Activated naive CD4-positive, alpha-beta T cell treated with anti-CD3 and anti-CD28 coated beads, Interleukin-2, amount 50 U/mL, for 24 hours (primary cell): ENCODE measurements at regions not wholly inside any gene's neighbourhood (a gene's known extent, or its start where the extent isn't known, plus 50 kb on each side); places are given as distances from the start of the nearest gene placed in this dataset.

Source experiments
- H3K27ac Mint-ChIP-seq: one replicate; pipeline ENCODE4 v1.8.0; 2021; ENCODE audit warnings: mild to moderate bottlenecking, mixed read lengths
- H3K27me3 Mint-ChIP-seq: one replicate; pipeline ENCODE4 v1.8.0; 2021; ENCODE audit warnings: mixed read lengths
- H3K36me3 Mint-ChIP-seq: one replicate; pipeline ENCODE4 v1.8.0; 2021; ENCODE audit warnings: mixed read lengths
- H3K4me1 Mint-ChIP-seq: one replicate; pipeline ENCODE4 v1.8.0; 2021; ENCODE audit warnings: mixed read lengths
- H3K4me3 Mint-ChIP-seq: one replicate; pipeline ENCODE4 v1.8.0; 2021; ENCODE audit warnings: mild to moderate bottlenecking, mixed read lengths
- H3K9me3 Mint-ChIP-seq: one replicate; pipeline ENCODE4 v1.8.0; 2021; ENCODE audit warnings: mixed read lengths

GRCh38 chr21:24160528-24160927 lies 1446.8 kb downstream of the MRPL39 start:
- no peaks in the 10 kb centered on the region for H3K4me1 Mint-ChIP-seq
- H3K4me3 Mint-ChIP-seq, result no peak overlapping the region
- H3K27me3 Mint-ChIP-seq, result no peaks in the 10 kb centered on the region
- no peak overlapping the region for H3K27ac Mint-ChIP-seq
- H3K9me3 Mint-ChIP-seq, result no peaks in the 10 kb centered on the region
- H3K36me3 Mint-ChIP-seq, result no peaks in the 10 kb centered on the region

- no peak overlapping the region for H3K27ac Mint-ChIP-seq
These were observed 1454.1 kb downstream of the MRPL39 start for GRCh38 chr21:24153137-24153536.

GRCh38 chr21:24150753-24151152 lies 1456.5 kb downstream of the MRPL39 start:
- Mint-ChIP-seq H3K4me3 (no peak overlapping the region), H3K4me1 (no peaks in the 10 kb centered on the region), H3K27me3 (no peaks in the 10 kb centered on the region), H3K9me3 (no peaks in the 10 kb centered on the region), H3K36me3 (no peaks in the 10 kb centered on the region), H3K27ac (no peak overlapping the region)

More at GRCh38 chr21:24153137-24153536, 1454.1 kb downstream of the MRPL39 start:
- Mint-ChIP-seq H3K4me3 (no peak overlapping the region), H3K36me3 (no peaks in the 10 kb centered on the region), H3K9me3 (no peaks in the 10 kb centered on the region), H3K4me1 (no peaks in the 10 kb centered on the region), H3K27me3 (no peaks in the 10 kb centered on the region)

GRCh38 chr21:24148461-24148860 lies 1458.8 kb downstream of the MRPL39 start:
- H3K36me3 Mint-ChIP-seq, result no peaks in the 10 kb centered on the region
- H3K4me3 Mint-ChIP-seq, result no peak overlapping the region
- no peaks in the 10 kb centered on the region for H3K9me3 Mint-ChIP-seq
- no peaks in the 10 kb centered on the region for H3K4me1 Mint-ChIP-seq
- H3K27me3 Mint-ChIP-seq, result no peaks in the 10 kb centered on the region
- no peak overlapping the region for H3K27ac Mint-ChIP-seq

- no peak overlapping the region for H3K4me3 Mint-ChIP-seq
- no peaks in the 10 kb centered on the region for H3K4me1 Mint-ChIP-seq
- H3K9me3 Mint-ChIP-seq, result no peaks in the 10 kb centered on the region
- no peak overlapping the region for H3K27ac Mint-ChIP-seq
- H3K36me3 Mint-ChIP-seq, result no peaks in the 10 kb centered on the region
- no peaks in the 10 kb centered on the region for H3K27me3 Mint-ChIP-seq
These were observed 1459.6 kb downstream of the MRPL39 start for GRCh38 chr21:24147674-24148073.

- Mint-ChIP-seq H3K27me3 (no peaks in the 10 kb centered on the region), H3K4me3 (no peak overlapping the region), H3K4me1 (no peaks in the 10 kb centered on the region), H3K9me3 (no peaks in the 10 kb centered on the region), H3K36me3 (no peaks in the 10 kb centered on the region), H3K27ac (no peak overlapping the region)
These were observed 1476.2 kb downstream of the MRPL39 start for GRCh38 chr21:24131056-24131455.

- no peaks in the 10 kb centered on the region for H3K4me1 Mint-ChIP-seq
- H3K36me3 Mint-ChIP-seq, result no peaks in the 10 kb centered on the region
- no peak overlapping the region for H3K4me3 Mint-ChIP-seq
- H3K27ac Mint-ChIP-seq, result no peak overlapping the region
- no peaks in the 10 kb centered on the region for H3K9me3 Mint-ChIP-seq
- no peaks in the 10 kb centered on the region for H3K27me3 Mint-ChIP-seq
These were observed 1479.6 kb downstream of the MRPL39 start for GRCh38 chr21:24127651-24128050.

- no peaks in the 10 kb centered on the region for H3K27me3 Mint-ChIP-seq
- no peaks in the 10 kb centered on the region for H3K4me1 Mint-ChIP-seq
- H3K27ac Mint-ChIP-seq, result no peak overlapping the region
- H3K9me3 Mint-ChIP-seq, result no peaks in the 10 kb centered on the region
- H3K36me3 Mint-ChIP-seq, result no peaks in the 10 kb centered on the region
- H3K4me3 Mint-ChIP-seq, result no peak overlapping the region
These were observed 1483.5 kb downstream of the MRPL39 start for GRCh38 chr21:24123785-24124184.

GRCh38 chr21:24118738-24119459 lies 1488.4 kb downstream of the MRPL39 start:
- no peaks in the 10 kb centered on the region for H3K36me3 Mint-ChIP-seq
- no peaks in the 10 kb centered on the region for H3K4me1 Mint-ChIP-seq
- H3K4me3 Mint-ChIP-seq, result no peak overlapping the region
- H3K9me3 Mint-ChIP-seq, result no peaks in the 10 kb centered on the region
- H3K27me3 Mint-ChIP-seq, result no peaks in the 10 kb centered on the region
- no peak overlapping the region for H3K27ac Mint-ChIP-seq

GRCh38 chr21:24115141-24115540 lies 1492.1 kb downstream of the MRPL39 start:
- Mint-ChIP-seq H3K9me3 (no peaks in the 10 kb centered on the region), H3K36me3 (no peaks in the 10 kb centered on the region), H3K27me3 (no peaks in the 10 kb centered on the region), H3K4me3 (no peak overlapping the region), H3K27ac (no peak overlapping the region), H3K4me1 (no peaks in the 10 kb centered on the region)

- no peaks in the 10 kb centered on the region for H3K9me3 Mint-ChIP-seq
- no peaks in the 10 kb centered on the region for H3K27me3 Mint-ChIP-seq
- H3K36me3 Mint-ChIP-seq, result no peaks in the 10 kb centered on the region
- H3K4me3 Mint-ChIP-seq, result no peak overlapping the region
- H3K4me1 Mint-ChIP-seq, result no peaks in the 10 kb centered on the region
- no peak overlapping the region for H3K27ac Mint-ChIP-seq
These were observed 1495.3 kb downstream of the MRPL39 start for GRCh38 chr21:24112020-24112419.

GRCh38 chr21:24110846-24111245 lies 1496.4 kb downstream of the MRPL39 start:
- Mint-ChIP-seq H3K4me3 (no peak overlapping the region), H3K9me3 (no peaks in the 10 kb centered on the region), H3K27me3 (no peaks in the 10 kb centered on the region), H3K36me3 (no peaks in the 10 kb centered on the region), H3K4me1 (no peaks in the 10 kb centered on the region), H3K27ac (no peak overlapping the region)

GRCh38 chr21:24097181-24097580 lies 1510.1 kb downstream of the MRPL39 start:
- H3K4me1 Mint-ChIP-seq, result no peaks in the 10 kb centered on the region
- no peak overlapping the region for H3K4me3 Mint-ChIP-seq
- H3K36me3 Mint-ChIP-seq, result no peaks in the 10 kb centered on the region

GRCh38 chr21:24096651-24097050 lies 1510.6 kb downstream of the MRPL39 start:
- Mint-ChIP-seq H3K27me3 (no peaks in the 10 kb centered on the region), H3K36me3 (no peaks in the 10 kb centered on the region), H3K9me3 (no peaks in the 10 kb centered on the region), H3K27ac (no peak overlapping the region), H3K4me1 (no peaks in the 10 kb centered on the region), H3K4me3 (no peak overlapping the region)

More at GRCh38 chr21:24097181-24097580, 1510.1 kb downstream of the MRPL39 start:
- Mint-ChIP-seq H3K27ac (no peak overlapping the region), H3K9me3 (no peaks in the 10 kb centered on the region), H3K27me3 (no peaks in the 10 kb centered on the region)

- H3K4me1 Mint-ChIP-seq, result no peaks in the 10 kb centered on the region
- no peak overlapping the region for H3K27ac Mint-ChIP-seq
- peaks cover 8% of the 10 kb centered on the region for H3K9me3 Mint-ChIP-seq
- no peak overlapping the region for H3K4me3 Mint-ChIP-seq
- no peaks in the 10 kb centered on the region for H3K27me3 Mint-ChIP-seq
- no peaks in the 10 kb centered on the region for H3K36me3 Mint-ChIP-seq
These were observed 1514.2 kb downstream of the MRPL39 start for GRCh38 chr21:24093032-24093431.

- H3K27ac Mint-ChIP-seq, result no peak overlapping the region
- no peaks in the 10 kb centered on the region for H3K4me1 Mint-ChIP-seq
- no peak overlapping the region for H3K4me3 Mint-ChIP-seq
- H3K9me3 Mint-ChIP-seq, result no peaks in the 10 kb centered on the region
- no peaks in the 10 kb centered on the region for H3K36me3 Mint-ChIP-seq
- H3K27me3 Mint-ChIP-seq, result no peaks in the 10 kb centered on the region
These were observed 1531.1 kb downstream of the MRPL39 start for GRCh38 chr21:24076179-24076578.

GRCh38 chr21:24055696-24056095 lies 1551.6 kb downstream of the MRPL39 start:
- H3K36me3 Mint-ChIP-seq, result no peaks in the 10 kb centered on the region
- no peaks in the 10 kb centered on the region for H3K9me3 Mint-ChIP-seq
- no peaks in the 10 kb centered on the region for H3K27me3 Mint-ChIP-seq
- no peak overlapping the region for H3K27ac Mint-ChIP-seq
- no peaks in the 10 kb centered on the region for H3K4me1 Mint-ChIP-seq
- H3K4me3 Mint-ChIP-seq, result no peak overlapping the region
